Caki2 (cell line): ENCODE measurements at regions not wholly inside any gene's neighbourhood (a gene's known extent, or its start where the extent isn't known, plus 50 kb on each side); places are given as distances from the start of the nearest gene placed in this dataset.
"Not testable (repeated sequence)": the region's sequence is repeated elsewhere in the genome, so short reads cannot be mapped to it uniquely, and the experiment has no call there.

ENCODE experiments used
- DNase-seq: peaks from one replicate; pipeline ENCODE4 v3.0.0-alpha.2; 2015; ENCODE audit warnings: low read depth
- in situ Hi-C: cut with HindIII; loops from 2 replicates; pipeline ENCODE4 v1.10.0; 2016; ENCODE audit warnings: low sequenced_read_pairs, low pct_unique_long_range_greater_than_20kb, mixed read lengths

DNA sequence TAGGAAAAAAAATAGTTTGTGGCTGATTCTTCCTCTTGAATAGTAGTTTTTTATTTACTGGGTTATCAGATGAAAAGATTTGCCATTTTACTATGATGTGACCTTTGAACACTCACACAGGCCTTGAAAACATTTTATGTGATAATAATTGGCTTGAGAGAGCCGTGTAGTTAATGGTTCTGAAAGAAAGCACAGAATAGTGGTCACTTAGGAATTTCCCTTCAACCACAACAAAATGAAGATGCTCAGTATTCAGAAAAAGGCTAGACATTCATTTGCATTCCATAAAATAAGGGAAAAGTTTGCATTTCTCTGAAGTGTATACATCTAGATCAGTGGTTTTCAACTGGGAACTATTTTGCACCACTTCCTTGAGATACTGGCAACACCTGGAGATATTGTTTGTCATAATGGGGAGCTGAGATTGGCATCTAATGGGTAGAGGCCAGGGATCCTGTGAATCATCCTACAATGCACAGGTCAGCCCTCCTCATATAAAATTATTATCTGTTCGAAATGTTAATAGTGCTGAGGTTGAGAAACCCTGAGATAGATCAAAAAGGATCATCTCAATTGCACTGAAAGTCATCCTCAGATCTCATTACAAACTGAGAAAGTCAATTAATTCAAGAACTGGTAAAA lies 446.4 kb upstream of the CCNG1 start:
- in situ Hi-C loops: no loop called here
- DNase-seq: no peak

GRCh38 chr5:162995568-162995967 lies 441.8 kb upstream of the CCNG1 start:
- in situ Hi-C loops: no loop called here
- DNase-seq: no peak

DNA sequence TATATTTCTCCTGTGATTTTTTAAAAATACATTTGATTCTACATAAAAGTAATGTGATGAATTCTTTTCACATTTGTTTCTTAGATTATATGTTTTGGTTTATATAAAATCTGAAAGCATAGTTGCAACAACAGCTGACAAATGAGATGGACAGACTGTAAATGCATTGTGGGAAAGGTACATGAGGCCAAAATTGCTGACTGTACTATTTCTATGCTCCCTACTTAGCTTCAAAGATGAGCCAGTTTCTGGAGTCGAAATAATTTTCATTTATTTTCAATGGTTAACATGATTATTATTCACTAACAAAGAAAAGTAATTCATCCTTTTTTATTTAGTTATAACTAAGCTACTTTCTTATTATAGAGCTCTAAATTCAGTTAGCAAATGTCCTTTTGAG lies 441.3 kb upstream of the CCNG1 start:
- DNase-seq: no peak
- in situ Hi-C loops: no loop called here

DNA sequence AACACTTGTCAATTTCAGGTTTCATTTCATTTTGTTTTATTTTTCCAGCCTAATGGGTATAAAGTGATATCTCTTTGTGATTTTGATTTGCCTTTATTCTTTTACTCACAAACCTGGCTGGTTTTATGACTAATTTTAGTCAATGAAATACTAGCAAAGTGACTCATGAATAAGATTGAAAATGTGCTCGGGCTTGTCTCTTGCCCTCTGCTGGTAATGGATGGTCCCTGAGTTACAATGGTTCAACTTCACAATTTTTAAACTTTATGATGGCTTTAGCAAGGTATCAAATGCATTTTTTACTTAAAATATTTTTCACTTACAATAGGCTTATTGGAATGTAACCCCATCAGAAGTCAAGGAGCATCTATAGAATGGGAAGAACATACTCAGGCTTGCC lies 431.4 kb upstream of the CCNG1 start:
- in situ Hi-C loops: no loop called here
- peak; percentile 39 for DNase-seq

DNA sequence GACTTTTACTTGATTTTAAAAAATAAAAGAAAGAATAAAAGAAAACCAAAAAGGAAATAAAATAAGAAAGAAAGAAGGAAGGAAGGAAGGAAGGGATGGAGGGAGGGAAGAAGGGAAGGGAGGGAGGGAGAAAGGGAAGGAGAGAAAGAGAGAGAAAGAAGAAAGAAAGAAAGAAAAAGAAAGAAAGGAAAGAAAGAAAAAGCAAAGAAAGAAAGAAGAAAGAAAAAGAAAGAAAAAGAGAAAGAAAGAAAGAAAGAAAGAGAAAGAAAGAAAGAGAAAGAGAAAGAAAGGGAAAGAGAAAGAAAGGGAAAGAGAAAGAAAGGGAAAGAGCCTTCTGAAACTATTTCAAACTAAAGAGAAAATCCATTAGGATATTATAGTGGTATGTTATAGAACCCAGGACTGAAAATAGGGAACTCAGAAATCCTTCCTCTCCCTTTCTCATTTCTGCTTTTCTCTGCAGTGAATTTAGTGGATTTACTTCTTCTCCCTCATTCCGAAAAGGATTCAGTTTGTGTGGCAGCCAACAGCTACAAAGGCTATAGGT lies 414.7 kb upstream of the CCNG1 start:
- no peak for DNase-seq
- in situ Hi-C loops: no loop called here

- no peak for DNase-seq
- in situ Hi-C loops: no loop called here
Observed at GRCh38 chr5:163023846-163024245, 413.5 kb upstream of the CCNG1 start.

GRCh38 chr5:163024936-163025335 lies 412.5 kb upstream of the CCNG1 start:
- in situ Hi-C loops: no loop called here
- DNase-seq: no peak

- no peak for DNase-seq
- in situ Hi-C loops: no loop called here
Observed at GRCh38 chr5:163033656-163034055, 403.7 kb upstream of the CCNG1 start.

DNA sequence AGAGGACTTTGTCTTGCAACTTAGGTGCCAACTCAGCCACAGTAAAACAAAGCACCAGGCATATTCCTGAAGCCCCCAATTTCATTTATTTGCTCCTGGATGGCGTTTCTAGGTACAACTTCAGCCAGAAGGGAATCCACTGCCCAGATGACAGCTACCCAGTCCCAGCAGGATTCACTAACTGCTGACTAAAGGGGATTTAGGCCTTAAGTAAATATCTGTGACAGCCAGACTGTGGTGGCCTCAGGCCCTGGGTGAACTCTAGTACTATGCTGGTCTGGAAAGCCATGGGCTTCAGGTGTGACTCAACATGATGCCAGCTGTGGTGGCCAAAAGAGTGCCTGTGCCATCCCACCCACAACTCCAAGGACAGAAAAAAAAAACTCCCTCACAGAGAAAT lies 396.1 kb upstream of the CCNG1 start:
- DNase-seq: no peak
- in situ Hi-C loops: no loop called here

DNA sequence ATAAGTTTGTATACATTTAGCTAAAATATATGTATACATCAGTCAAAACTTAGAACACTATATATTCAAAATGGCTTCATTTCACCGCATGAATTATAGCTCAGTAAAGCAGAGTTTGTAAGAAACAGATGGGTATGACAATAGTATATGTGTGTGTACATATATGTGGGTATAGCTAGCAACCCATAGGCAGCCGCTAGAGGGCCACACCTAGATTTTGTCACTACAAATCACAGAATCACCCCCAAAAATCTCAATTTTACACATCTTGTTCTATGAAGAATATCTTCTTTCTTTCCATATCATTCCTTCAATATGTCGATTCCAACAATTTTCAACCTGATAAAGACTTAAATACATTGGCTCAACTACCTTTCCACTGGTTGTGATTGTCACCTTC lies 357.8 kb upstream of the CCNG1 start:
- in situ Hi-C loops: no loop called here
- DNase-seq: no peak

GRCh38 chr5:163089230-163089629 lies 348.2 kb upstream of the CCNG1 start:
- no peak for DNase-seq
- in situ Hi-C loops: no loop called here

DNA sequence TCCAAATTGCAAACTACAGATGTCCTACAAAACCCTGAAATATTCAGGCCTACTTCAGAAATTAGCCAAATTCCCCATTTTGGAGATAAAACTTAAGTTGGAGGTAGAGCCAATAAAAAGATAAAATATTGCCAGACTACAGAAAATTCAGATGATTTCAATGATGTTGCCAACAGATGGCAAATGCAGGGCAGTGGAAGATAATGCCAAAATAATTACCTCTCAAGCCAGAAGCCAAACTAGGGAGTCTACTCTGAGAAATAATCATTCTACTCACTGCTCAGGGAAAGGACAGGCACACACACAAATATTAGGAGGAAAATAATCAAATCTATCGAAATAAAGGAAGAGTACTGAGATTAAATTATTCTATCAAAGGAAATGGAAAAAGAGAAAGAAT lies 347.5 kb upstream of the CCNG1 start:
- in situ Hi-C loops: no loop called here
- no peak for DNase-seq

- in situ Hi-C loops: no loop called here
- DNase-seq: no peak
Observed at GRCh38 chr5:163094492-163095180, 342.8 kb upstream of the CCNG1 start.

DNA sequence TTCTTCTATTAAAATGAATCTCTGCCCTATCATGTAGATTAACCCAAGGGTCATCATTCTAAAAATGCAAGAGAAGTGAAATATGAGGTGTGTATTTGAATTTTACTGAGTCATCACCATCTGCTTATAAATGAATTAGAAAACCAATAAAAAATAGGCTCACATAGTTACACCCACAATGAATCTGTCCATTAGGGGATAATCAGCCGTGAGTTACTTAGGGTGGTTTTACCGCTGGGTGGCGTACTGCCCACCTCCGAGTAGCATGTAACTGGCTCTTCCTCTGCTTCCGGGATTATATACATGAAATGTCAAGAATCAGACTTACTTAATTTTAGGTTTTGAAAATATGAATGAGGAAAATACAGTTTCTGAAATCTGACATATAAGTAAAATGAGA lies 332.9 kb upstream of the CCNG1 start:
- in situ Hi-C loops: no loop called here
- DNase-seq: no peak

- in situ Hi-C loops: no loop called here
- DNase-seq: peak; percentile 40
Observed at GRCh38 chr5:163105456-163105855, 331.9 kb upstream of the CCNG1 start.

GRCh38 chr5:163106098-163106497 lies 331.3 kb upstream of the CCNG1 start:
- no peak for DNase-seq
- in situ Hi-C loops: no loop called here

DNA sequence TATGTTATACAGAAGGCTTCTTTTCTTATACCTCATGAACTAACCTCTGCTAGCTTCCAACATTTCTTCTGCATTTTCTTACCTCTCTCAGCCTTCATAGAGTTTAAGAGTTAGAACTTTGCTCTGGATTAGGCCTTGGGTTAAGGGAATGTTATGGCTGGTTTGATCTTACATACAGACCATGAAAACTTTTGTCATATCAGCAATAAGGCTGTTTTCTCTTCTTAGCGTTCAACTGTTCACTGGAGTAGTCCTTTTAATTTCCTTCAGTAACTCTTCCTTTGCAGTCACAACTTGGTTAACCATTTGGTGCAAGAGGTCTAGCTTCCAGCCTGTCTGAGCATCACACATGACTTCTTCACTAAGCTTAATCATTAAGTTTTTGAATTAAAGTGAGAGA lies 329.0 kb upstream of the CCNG1 start:
- no peak for DNase-seq
- in situ Hi-C loops: no loop called here

GRCh38 chr5:163115011-163115410 lies 322.4 kb upstream of the CCNG1 start:
- in situ Hi-C loops: no loop called here

DNA sequence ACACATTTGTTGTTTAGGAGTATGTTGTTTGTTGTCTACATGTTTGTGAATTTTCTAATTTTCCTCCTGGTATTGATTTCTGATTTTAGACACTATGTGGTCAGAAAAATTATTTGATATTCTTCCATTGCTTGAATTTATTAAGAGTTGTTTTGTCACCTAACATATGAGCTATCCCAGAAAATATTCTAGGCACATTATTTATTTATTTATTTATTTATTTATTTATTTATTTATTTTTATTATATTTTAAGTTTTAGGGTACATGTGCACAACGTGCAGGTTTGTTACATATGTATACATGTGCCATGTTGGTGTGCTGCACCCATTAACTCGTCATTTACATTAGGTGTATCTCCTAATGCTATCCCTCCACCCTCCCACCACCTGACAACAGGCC lies 320.8 kb upstream of the CCNG1 start:
- DNase-seq, in situ Hi-C loops: not testable (repeated sequence)

More at GRCh38 chr5:163115011-163115410, 322.4 kb upstream of the CCNG1 start:
- DNase-seq: no peak

- DNase-seq: no peak
- in situ Hi-C loops: no loop called here
Observed at GRCh38 chr5:163134061-163134460, 303.3 kb upstream of the CCNG1 start.
